Right lobe of liver (tissue), 6 donors: ENCODE measurements at regions not wholly inside any gene's neighbourhood (a gene's known extent, or its start where the extent isn't known, plus 50 kb on each side); places are given as distances from the start of the nearest gene placed in this dataset.
A peak's percentile ranks its signal among the peaks of the same experiment; 100 is the strongest.

Source experiments
- ATAC-seq, 4 donors: fragments of 200-7000 bp; cut with Tn5 transposase; one replicate each; pipeline ENCODE4 v1.9.1; 2020; ENCODE audit warnings: mild to moderate bottlenecking in 4 of 4, moderate library complexity in 4 of 4
- DNase-seq, 3 donors: peaks; one replicate each; pipeline ENCODE4 v3.0.0-alpha.2; 2020
- H3K27ac ChIP-seq, 3 donors: fragments of 200-600 bp; one replicate each; pipeline ENCODE4 v1.8.0; 2022
- H3K27me3 ChIP-seq, 2 donors: fragments of 200-600 bp; one replicate each; pipeline ENCODE4 v1.8.0; 2022
- H3K36me3 ChIP-seq, 4 donors: fragments of 200-600 bp; sonication (generic) in 1 of 4; one replicate each; pipeline versions ENCODE4 v1.5.1 to v1.8.0; 2017 to 2022; ENCODE audit warnings: control low read depth in 1 of 4
- H3K4me1 ChIP-seq, 4 donors: fragments of 200-600 bp; sonication (generic) in 1 of 4; one replicate each; pipeline versions ENCODE4 v1.5.1 to v1.8.0; 2017 to 2022; ENCODE audit warnings: control low read depth in 1 of 4
- H3K4me3 ChIP-seq, 3 donors: fragments of 200-600 bp; one replicate each; pipeline ENCODE4 v1.8.0; 2022
- H3K9me3 ChIP-seq, 4 donors: fragments of 200-600 bp; sonication (generic) in 1 of 4; one replicate each; pipeline versions ENCODE4 v1.5.1 to v1.8.0; 2017 to 2022; ENCODE audit warnings: control low read depth in 1 of 4
- CTCF ChIP-seq, 4 donors: fragments of 200-600 bp in 3 of 4; fragments of 450-650 bp in 1 of 4; IDR thresholded peaks; one replicate each; pipeline versions ENCODE4 v1.5.1 to v1.8.0; 2016 to 2022; ENCODE audit warnings: antibody characterized with exemption in 4 of 4, mild to moderate bottlenecking in 2 of 4
- POLR2A ChIP-seq: fragments of 450-650 bp; IDR thresholded peaks from one replicate; pipeline ENCODE4 v1.6.1; 2017; ENCODE audit warnings: antibody characterized with exemption, mild to moderate bottlenecking
- WGBS: methylation state at CpG from one replicate; pipeline ENCODE4 v1.1.6; 2018; ENCODE audit warnings: low coverage, low lambda C conversion rate; ENCODE audit not compliant: insufficient coverage; ENCODE audit errors: missing lambda C conversion rate; 5-methylcytosine and 5-hydroxymethylcytosine counted together
- intact Hi-C, 2 donors: fragments of 100-400 bp; cut with DNase I; formaldehyde crosslinking; loops; one replicate each; pipeline versions ENCODE4 v1.11.2 to v1.14.1; 2022
- donor health status: DM: no; HTN: yes; CAD: no.
- donor health status: DM: no; HTN: no; CAD: no.
- donor health status: DM: no; HTN: no; CAD: no.
- donor health status: DM: no; HTN: yes; CAD: no.
- donor health status: DM: no; HTN: yes; CAD: no.

- no peaks in the 10 kb centered on the region for H3K36me3 ChIP-seq
- ATAC-seq (no peak), DNase-seq (no peak)
- TF ChIP-seq CTCF (IDR thresholded peaks at IDR 0.05) (no peak), POLR2A (no peak)
- H3K27ac ChIP-seq, result no peak overlapping the region
- H3K9me3 ChIP-seq, result no peaks in the 10 kb centered on the region
- intact Hi-C loops, result no loop called here
- H3K4me3 ChIP-seq, result no peak overlapping the region
- H3K4me1 ChIP-seq, result peaks cover 0 to 15% (median 6%) of the 10 kb centered on the region in 4 donors
- H3K27me3 ChIP-seq, result no peaks in the 10 kb centered on the region
- WGBS, result 92% methylated on average over 3 of the region's 3 CpGs
Measured at GRCh38 chr2:42938671-42939370, 146.4 kb upstream of the HAAO start.

- DNase-seq (peak in 2 of 3 donors; percentile 46 to 56), ATAC-seq (peak; percentile 40 to 61 (median 46))
- intact Hi-C loops, result no loop called here
- TF ChIP-seq POLR2A, result no peak
- TF ChIP-seq CTCF (IDR thresholded peaks at IDR 0.05), result no peak
- H3K27me3 ChIP-seq, result no peaks in the 10 kb centered on the region
- H3K27ac ChIP-seq, result no peak overlapping the region
- H3K4me3 ChIP-seq, result no peak overlapping the region
- H3K36me3 ChIP-seq, result no peaks in the 10 kb centered on the region
- 70% methylated on average over 5 of the region's 16 CpGs for WGBS
- peaks cover 0 to 11% (median 4%) of the 10 kb centered on the region in 4 donors for H3K4me1 ChIP-seq
- no peaks in the 10 kb centered on the region for H3K9me3 ChIP-seq
Measured at GRCh38 chr2:42937171-42937875, 144.9 kb upstream of the HAAO start.

- Histone ChIP-seq H3K9me3 (no peaks in the 10 kb centered on the region), H3K4me1 (peaks cover 0 to 4% (median 0%) of the 10 kb centered on the region in 4 donors), H3K27me3 (no peaks in the 10 kb centered on the region), H3K4me3 (no peak overlapping the region), H3K27ac (no peak overlapping the region), H3K36me3 (no peaks in the 10 kb centered on the region)
- intact Hi-C loops, result no loop called here
- ATAC-seq (no peak), DNase-seq (peak in 1 of 3 donors; percentile 44)
- 83% methylated on average over 5 of the region's 13 CpGs for WGBS
- TF ChIP-seq CTCF (IDR thresholded peaks at IDR 0.05) (no peak), POLR2A (no peak)
Measured at GRCh38 chr2:42935692-42936671, 143.6 kb upstream of the HAAO start.

- Histone ChIP-seq H3K4me1 (peaks cover 0 to 17% (median 4%) of the 10 kb centered on the region in 4 donors), H3K9me3 (no peaks in the 10 kb centered on the region), H3K27ac (no peak overlapping the region), H3K4me3 (no peak overlapping the region), H3K36me3 (no peaks in the 10 kb centered on the region), H3K27me3 (no peaks in the 10 kb centered on the region)
- DNase-seq (peak in 1 of 3 donors; percentile 25), ATAC-seq (no peak)
- WGBS, result 83% methylated on average over 6 of the region's 14 CpGs
- TF ChIP-seq CTCF (IDR thresholded peaks at IDR 0.05) (no peak), POLR2A (no peak)
- intact Hi-C loops, result no loop called here
Measured at GRCh38 chr2:42934580-42935186, 142.3 kb upstream of the HAAO start.
